GM12891 (cell line): ENCODE measurements at regions not wholly inside any gene's neighbourhood (a gene's known extent, or its start where the extent isn't known, plus 50 kb on each side); places are given as distances from the start of the nearest gene placed in this dataset.
"Not testable (repeated sequence)": the region's sequence is repeated elsewhere in the genome, so short reads cannot be mapped to it uniquely, and the experiment has no call there.

Experiments
- DNase-seq: peaks from one replicate; pipeline ENCODE4 v3.0.0; 2011; ENCODE audit warnings: low spot score; ENCODE audit not compliant: insufficient read length
- FAIRE-seq: peaks from 2 replicates; lab custom pipeline; 2011; peaks lifted over from hg19 to GRCh38; lab: Jason Lieb, UNC
- PAX5 ChIP-seq: IDR thresholded peaks from 2 replicates; pipeline ENCODE4 v1.6.1; 2011; ENCODE audit warnings: low read length, moderate library complexity, mild to moderate bottlenecking; ENCODE audit not compliant: insufficient read depth, severe bottlenecking
- POLR2A ChIP-seq: IDR thresholded peaks from 2 replicates; pipeline ENCODE4 v1.6.1; 2011; ENCODE audit warnings: low read depth, low read length, control low read depth
- POLR2AphosphoS5 ChIP-seq: IDR thresholded peaks from 2 replicates; pipeline ENCODE4 v1.6.1; 2011; ENCODE audit warnings: low read depth, low read length, control low read depth
- POU2F2 ChIP-seq: IDR thresholded peaks from 2 replicates; pipeline ENCODE4 v1.6.1; 2011; ENCODE audit warnings: low read depth, mild to moderate bottlenecking, control low read depth, low read length, moderate library complexity
- SPI1 ChIP-seq: IDR thresholded peaks from 2 replicates; pipeline ENCODE4 v1.6.1; 2011; ENCODE audit warnings: low read depth, low read length, control low read depth
- TAF1 ChIP-seq: IDR thresholded peaks from 2 replicates; pipeline ENCODE4 v1.6.1; 2011; ENCODE audit warnings: low read depth, low read length, control low read depth

DNA sequence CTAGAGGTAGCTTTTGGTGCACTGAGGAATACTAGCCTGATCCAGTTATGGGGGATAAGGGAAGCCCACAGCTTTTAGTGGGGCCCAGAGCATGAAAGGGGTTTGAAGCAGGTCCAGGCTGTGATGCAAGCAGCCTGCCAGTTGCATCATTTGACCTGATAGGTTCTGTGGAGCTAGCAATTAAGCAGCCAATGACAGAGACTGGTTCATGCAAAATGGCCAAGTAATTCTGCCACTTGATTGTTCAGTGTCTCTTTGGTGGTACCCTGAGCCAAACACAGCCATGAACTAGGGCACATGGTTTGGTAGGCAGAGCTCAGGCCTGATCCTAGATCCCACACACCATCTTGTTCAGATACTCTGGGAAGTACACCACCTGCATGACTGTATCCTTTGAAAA, 91.0 kb upstream of the PRR23C start:
- DNase-seq (no peak), FAIRE-seq (no peak)
- no peak for TF ChIP-seq POU2F2
- no peak for TF ChIP-seq SPI1
- TF ChIP-seq TAF1: no peak
- TF ChIP-seq POLR2A: no peak
- no peak for TF ChIP-seq POLR2AphosphoS5
- no peak for TF ChIP-seq PAX5

DNA sequence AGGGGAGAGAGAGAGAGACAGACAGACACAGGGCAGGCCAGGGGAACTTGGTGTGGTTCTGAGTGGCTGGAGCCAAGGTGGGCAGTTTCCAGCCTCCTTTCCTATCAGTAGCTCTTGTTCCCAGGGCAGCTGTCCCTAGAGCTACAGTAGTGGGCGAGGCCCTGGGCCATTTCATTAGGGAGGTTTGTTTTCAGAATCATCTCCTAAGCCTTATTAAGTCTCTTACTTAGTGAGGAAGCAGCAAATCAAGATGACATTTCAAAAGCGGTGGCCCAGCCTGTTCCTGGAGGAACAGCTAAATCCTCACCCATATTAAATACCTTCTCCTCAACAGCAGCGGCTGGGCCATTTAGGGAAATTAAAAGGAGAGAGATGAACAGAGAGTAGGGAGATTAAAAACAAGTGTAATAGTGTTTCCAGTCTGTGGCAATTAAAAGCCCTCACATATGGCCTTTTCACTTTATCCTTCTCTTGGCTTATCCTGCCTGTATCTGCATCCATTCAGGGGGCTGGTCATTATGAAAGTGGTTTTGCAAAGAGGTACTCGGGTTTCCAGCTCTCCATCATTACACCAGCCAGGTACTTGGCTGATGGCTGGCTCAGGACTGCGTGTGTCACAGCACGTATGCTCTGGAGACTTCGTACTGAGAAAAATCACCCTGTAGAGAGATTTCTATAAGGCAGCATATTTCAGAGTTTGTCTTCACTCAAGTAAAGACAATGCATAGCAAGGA, 91.9 kb upstream of the PRR23C start:
- DNase-seq (no peak), FAIRE-seq (no peak)

DNA sequence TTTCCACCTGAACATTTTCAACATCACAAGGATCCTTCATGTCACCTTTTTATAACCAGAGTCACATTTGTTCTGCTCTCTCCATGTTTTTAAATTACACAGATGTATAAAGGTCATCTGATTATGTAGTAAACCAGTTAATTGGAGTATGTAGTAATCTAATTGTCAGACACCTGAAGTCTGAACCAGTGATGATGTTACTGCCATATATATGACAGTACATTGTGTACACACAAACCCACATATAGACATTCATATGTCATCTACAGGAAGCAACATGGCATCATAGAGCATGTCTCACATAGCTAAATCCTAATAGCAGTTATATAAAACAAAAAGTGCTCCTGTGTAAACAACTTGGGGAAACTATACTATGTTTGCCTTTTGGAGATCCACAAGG, 95.9 kb upstream of the PRR23C start:
- DNase-seq: no peak
- FAIRE-seq: no peak
- TF ChIP-seq TAF1: no peak
- TF ChIP-seq POU2F2: no peak
- no peak for TF ChIP-seq PAX5
- TF ChIP-seq POLR2A: no peak
- no peak for TF ChIP-seq POLR2AphosphoS5
- no peak for TF ChIP-seq SPI1

More for the DNA sequence above, 91.9 kb upstream of the PRR23C start:
- no peak for TF ChIP-seq TAF1
- no peak for TF ChIP-seq POLR2A
- TF ChIP-seq SPI1: no peak
- TF ChIP-seq POU2F2: no peak
- no peak for TF ChIP-seq POLR2AphosphoS5
- no peak for TF ChIP-seq PAX5

DNA sequence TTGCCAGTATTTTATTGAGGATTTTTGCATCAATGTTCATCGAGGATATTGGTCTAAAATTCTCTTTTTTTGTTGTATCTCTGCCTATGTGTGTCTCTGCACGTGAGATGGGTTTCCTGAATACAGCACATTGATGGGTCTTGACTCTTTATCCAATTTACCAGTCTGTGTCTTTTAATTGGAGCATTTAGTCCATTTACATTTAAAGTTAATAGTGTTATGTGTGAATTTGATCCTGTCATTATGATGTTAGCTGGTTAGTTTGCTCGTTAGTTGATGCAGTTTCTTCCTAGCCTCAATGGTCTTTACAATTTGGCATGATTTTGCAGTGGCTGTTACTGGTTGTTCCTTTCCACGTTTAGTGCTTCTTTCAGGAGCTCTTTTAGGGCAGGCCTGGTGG, 101.3 kb upstream of the PRR23C start:
- not testable (repeated sequence) for FAIRE-seq, DNase-seq

DNA sequence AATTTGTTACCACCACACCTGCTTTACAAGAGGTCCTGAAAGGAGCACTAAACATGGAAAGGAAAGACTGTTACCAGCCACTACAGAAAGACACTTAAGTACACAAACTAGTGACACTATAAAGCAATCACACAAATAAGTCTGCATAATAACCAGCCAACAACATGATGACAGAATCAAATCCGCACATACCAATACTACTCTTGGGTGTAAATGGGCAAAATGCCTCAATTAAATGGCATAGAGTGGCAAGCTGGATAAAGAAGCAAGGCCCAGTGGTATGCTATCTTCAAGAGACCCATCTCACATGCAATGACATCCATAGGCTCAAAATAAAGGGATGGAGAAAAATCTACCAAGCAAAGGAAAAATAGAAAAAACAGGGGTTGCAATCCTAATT, 106.8 kb upstream of the PRR23C start:
- TF ChIP-seq SPI1 (no peak), PAX5 (no peak), POU2F2 (no peak), TAF1 (no peak), POLR2A (no peak), POLR2AphosphoS5 (no peak)
- DNase-seq (no peak), FAIRE-seq (no peak)

DNA sequence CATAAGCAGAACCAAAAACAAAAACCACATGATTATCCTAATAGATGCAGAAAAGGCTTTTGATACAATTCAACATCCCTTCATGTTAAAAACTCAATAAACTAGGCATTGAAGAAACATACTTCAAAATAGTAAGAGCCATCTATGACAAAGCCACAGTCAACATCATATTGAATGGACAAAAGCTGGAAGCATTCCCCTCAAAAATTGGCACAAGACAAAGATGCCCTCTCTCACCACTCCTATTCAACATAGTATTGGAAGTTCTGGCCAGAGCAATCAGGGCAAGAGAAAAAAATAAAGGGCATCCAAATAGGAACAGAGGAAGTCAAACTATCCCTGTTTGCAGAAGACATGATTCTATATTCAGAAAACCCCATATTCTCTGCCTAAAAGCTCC, 108.7 kb upstream of the PRR23C start:
- not testable (repeated sequence) for FAIRE-seq, DNase-seq

DNA sequence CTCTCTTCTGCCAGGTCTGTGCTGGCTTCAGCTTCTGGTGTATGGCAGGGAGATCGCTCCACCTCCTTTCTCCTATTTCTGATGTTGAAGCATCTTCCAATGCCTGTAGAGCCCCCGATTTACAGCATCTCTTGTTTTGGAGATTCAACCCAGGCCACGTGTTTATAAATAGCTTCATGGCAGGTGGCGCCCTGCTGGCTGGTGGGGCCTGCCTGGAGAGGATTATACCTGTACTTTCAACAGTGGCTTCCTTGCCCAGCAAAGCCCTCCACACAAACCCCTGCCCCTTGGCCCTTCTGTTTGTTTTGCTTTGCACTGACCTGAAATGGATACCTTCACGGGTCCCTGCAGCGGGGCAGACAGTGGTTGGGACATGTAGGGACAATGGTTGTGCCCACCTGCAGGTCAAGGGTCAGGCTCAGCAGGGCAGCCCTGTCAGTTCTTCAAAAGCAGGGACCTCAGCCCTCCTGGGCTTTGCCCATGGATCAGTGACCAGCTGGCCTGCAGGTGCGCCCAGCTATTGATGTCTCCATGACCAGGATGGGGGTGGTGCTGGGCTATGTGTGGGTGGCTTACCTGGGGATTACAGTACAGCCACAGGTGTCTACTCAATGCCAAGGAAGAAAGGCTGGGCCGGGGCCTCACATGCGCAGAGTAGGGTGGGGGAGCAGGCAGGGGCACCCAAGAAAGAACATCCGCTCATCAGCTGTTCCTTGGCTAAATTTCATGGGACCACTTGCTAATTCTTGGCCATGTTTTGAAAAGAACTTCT, 112.7 kb upstream of the PRR23C start:
- DNase-seq (no peak), FAIRE-seq (no peak)
- TF ChIP-seq POLR2A (no peak), PAX5 (no peak), TAF1 (no peak), POLR2AphosphoS5 (no peak), SPI1 (no peak), POU2F2 (no peak)

DNA sequence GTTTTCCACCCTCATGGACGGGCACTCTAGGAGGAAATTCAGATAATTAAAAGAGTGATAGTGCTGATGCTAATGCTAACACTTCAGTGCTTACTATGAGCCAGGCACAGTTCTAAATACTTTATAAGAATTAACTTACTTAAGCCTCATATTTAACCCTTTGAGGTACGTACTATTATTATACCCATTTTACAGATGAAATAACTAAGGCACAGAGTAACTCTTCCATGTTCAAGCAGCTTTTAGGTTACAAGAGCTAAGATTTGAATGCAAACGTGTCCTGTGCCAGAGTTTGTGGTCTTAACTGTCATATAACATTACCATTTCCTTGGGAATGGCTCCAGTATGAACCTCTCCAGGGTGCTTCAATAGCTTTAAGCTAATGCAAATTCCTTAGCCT, 114.7 kb upstream of the PRR23C start:
- FAIRE-seq: no peak
- no peak for DNase-seq
- TF ChIP-seq TAF1: no peak
- TF ChIP-seq POLR2AphosphoS5: no peak
- TF ChIP-seq POLR2A: no peak
- TF ChIP-seq POU2F2: no peak
- no peak for TF ChIP-seq PAX5
- no peak for TF ChIP-seq SPI1

DNA sequence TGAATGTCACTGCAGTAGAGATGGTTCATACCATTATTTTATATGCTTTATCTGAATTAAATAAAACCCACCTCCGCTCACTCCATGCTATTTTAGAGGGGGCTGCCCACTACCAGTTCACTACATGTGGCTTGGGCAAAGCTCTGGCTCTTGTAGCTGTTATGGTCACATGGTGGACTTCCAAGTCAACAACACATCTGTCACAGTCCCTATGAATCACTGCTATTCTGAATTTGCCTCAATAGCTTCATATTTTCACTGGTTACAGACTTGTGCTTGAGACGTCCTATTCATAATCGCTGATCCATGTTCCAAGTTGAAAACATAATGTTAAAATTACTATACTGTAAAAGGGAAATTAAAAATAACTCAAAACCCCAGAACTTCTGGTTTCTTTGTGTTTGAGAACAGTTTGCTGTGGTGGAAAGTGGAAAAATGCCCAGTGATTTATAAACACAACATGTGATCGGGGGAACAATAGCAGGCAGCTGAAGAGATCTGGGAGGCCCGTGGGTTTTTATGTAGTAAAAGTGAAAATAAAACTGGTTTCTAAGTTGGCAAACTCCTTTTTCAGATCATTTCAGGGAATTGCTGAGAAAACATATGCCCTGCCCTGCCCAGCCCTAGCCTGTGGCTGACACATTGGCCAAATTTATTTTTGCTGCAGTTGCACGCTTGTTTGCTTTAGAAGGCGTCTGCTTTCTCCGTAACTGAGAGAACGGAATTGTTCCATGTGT, 128.8 kb upstream of the PRR23C start:
- DNase-seq (no peak), FAIRE-seq (no peak)
- TF ChIP-seq TAF1 (no peak), PAX5 (no peak), POLR2A (no peak), POU2F2 (no peak), POLR2AphosphoS5 (no peak), SPI1 (no peak)

DNA sequence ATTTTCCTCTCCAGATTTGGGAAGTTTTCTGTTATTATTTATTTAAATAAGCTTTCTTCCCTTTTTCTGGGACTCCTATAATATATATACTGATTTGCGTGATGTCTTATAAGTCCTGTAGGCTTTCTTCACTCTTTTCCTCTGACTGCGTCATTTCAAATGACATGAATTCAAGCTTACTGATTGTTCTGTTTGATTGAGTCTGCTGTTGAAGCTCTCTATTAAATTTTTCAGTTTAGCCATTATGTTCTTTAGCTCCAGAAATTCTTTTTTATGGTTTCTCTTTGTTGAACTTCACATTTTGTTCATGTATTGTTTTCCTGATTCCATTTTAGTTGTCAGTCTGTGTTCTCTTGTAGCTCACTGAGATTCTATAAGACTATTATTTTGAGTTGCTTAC, 135.8 kb upstream of the PRR23C start:
- TF ChIP-seq PAX5 (no peak), POLR2AphosphoS5 (no peak), TAF1 (no peak), POLR2A (no peak), SPI1 (no peak), POU2F2 (no peak)
- no peak for DNase-seq
- FAIRE-seq: no peak
